ENCODE measurements at regions not wholly inside any gene's neighbourhood (a gene's known extent, or its start where the extent isn't known, plus 50 kb on each side); places are given as distances from the start of the nearest gene placed in this dataset.
A peak's percentile ranks its signal among the peaks of the same experiment; 100 is the strongest.

GRCh38 chr7:45982907-45983719, 62.0 kb upstream of the IGFBP3 start:
- H3K36me3 ChIP-seq = no peaks in the 10 kb centered on the region
- DNase-seq (no peak), ATAC-seq (no peak)
- H3K27me3 ChIP-seq = no peaks in the 10 kb centered on the region
- H3K4me3 ChIP-seq = no peak overlapping the region
- peaks cover 0 to 34% (median 7%) of the 10 kb centered on the region in 12 donors for H3K4me1 ChIP-seq
- WGBS, 4 donors = 84 to 92% (median 86%) methylated on average over 9 to 11 of the region's 11 CpGs
- peak overlapping the region in 1 of 12 donors; percentile 5 for H3K27ac ChIP-seq
- TF ChIP-seq POLR2A (IDR thresholded peaks at IDR 0.05) (no peak), CTCF (IDR thresholded peaks at IDR 0.05) (no peak)
- peaks cover 0 to 6% (median 0%) of the 10 kb centered on the region in 12 donors for H3K9me3 ChIP-seq
- intact Hi-C loops (cut with DNase I) = no loop called here

- intact Hi-C loops (cut with DNase I) = no loop called here
- H3K4me1 ChIP-seq = peaks cover 0 to 40% (median 10%) of the 10 kb centered on the region in 12 donors
- no peak for ATAC-seq
These were observed 61.1 kb upstream of the IGFBP3 start for GRCh38 chr7:45982132-45982531.

GRCh38 chr7:45980973-45981372, 59.9 kb upstream of the IGFBP3 start:
- H3K4me1 ChIP-seq = peaks cover 0 to 40% (median 10%) of the 10 kb centered on the region in 12 donors
- peaks cover 0 to 6% (median 0%) of the 10 kb centered on the region in 12 donors for H3K9me3 ChIP-seq
- DNase-seq = no peak
- no peaks in the 10 kb centered on the region for H3K27me3 ChIP-seq
- no peak overlapping the region for H3K27ac ChIP-seq
- 81 to 93% (median 89%) methylated on average over 6 of the region's 6 CpGs for WGBS, 4 donors
- ATAC-seq = no peak
- TF ChIP-seq CTCF (IDR thresholded peaks at IDR 0.05) (no peak), POLR2A (IDR thresholded peaks at IDR 0.05) (no peak)
- no peak overlapping the region for H3K4me3 ChIP-seq
- no peaks in the 10 kb centered on the region for H3K36me3 ChIP-seq
- intact Hi-C loops (cut with DNase I) = no loop called here

More at GRCh38 chr7:45982132-45982531, 61.1 kb upstream of the IGFBP3 start:
- peaks cover 0 to 6% (median 0%) of the 10 kb centered on the region in 12 donors for H3K9me3 ChIP-seq
- TF ChIP-seq CTCF (IDR thresholded peaks at IDR 0.05) (no peak), POLR2A (IDR thresholded peaks at IDR 0.05) (no peak)
- H3K27ac ChIP-seq = no peak overlapping the region
- H3K36me3 ChIP-seq = no peaks in the 10 kb centered on the region
- no peaks in the 10 kb centered on the region for H3K27me3 ChIP-seq
- 89 to 95% (median 93%) methylated on average over 2 of the region's 2 CpGs for WGBS, 4 donors
- DNase-seq = no peak
- no peak overlapping the region for H3K4me3 ChIP-seq

GRCh38 chr7:45980181-45980905, 59.3 kb upstream of the IGFBP3 start:
- no peak for TF ChIP-seq CTCF (IDR thresholded peaks at IDR 0.05)
- TF ChIP-seq POLR2A (IDR thresholded peaks at IDR 0.05) = no peak
- ATAC-seq (no peak), DNase-seq (no peak)
- intact Hi-C loops (cut with DNase I) = no loop called here
- H3K4me1 ChIP-seq = peaks cover 0 to 40% (median 10%) of the 10 kb centered on the region in 12 donors
- no peaks in the 10 kb centered on the region for H3K27me3 ChIP-seq
- peaks cover 0 to 6% (median 0%) of the 10 kb centered on the region in 12 donors for H3K9me3 ChIP-seq
- H3K36me3 ChIP-seq = no peaks in the 10 kb centered on the region
- WGBS, 4 donors = 83 to 89% (median 86%) methylated on average over 5 to 7 of the region's 7 CpGs
- H3K27ac ChIP-seq = no peak overlapping the region
- H3K4me3 ChIP-seq = no peak overlapping the region

All from heart left ventricle (tissue), 16 donors.